Lower lobe of right lung (tissue), 2 donors: ENCODE measurements at regions not wholly inside any gene's neighbourhood (a gene's known extent, or its start where the extent isn't known, plus 50 kb on each side); places are given as distances from the start of the nearest gene placed in this dataset.

Experiments used
- ATAC-seq, 2 donors: fragments of 200-7000 bp; cut with Tn5 transposase; one replicate each; pipeline ENCODE4 v1.9.1; 2020 to 2022; ENCODE audit warnings: mild to moderate bottlenecking in 2 of 2, moderate library complexity in 2 of 2
- DNase-seq: peaks from one replicate; pipeline ENCODE4 v3.0.0-alpha.2; 2020
- H3K27ac ChIP-seq: fragments of 200-600 bp; one replicate; pipeline ENCODE4 v1.8.0; 2022
- H3K27me3 ChIP-seq: fragments of 200-600 bp; one replicate; pipeline ENCODE4 v1.8.0; 2022; ENCODE audit warnings: low read depth
- H3K36me3 ChIP-seq: fragments of 200-600 bp; one replicate; pipeline ENCODE4 v1.8.0; 2022; ENCODE audit warnings: mild to moderate bottlenecking
- H3K4me1 ChIP-seq: fragments of 200-600 bp; one replicate; pipeline ENCODE4 v1.8.0; 2022
- H3K4me3 ChIP-seq: fragments of 200-600 bp; one replicate; pipeline ENCODE4 v1.8.0; 2022; ENCODE audit warnings: mild to moderate bottlenecking
- H3K9me3 ChIP-seq: fragments of 200-600 bp; one replicate; pipeline ENCODE4 v1.8.0; 2022
- CTCF ChIP-seq: fragments of 200-600 bp; IDR thresholded peaks from one replicate; pipeline ENCODE4 v1.8.0; 2022; ENCODE audit warnings: antibody characterized with exemption, mild to moderate bottlenecking
- intact Hi-C: fragments of 100-400 bp; cut with DNase I; formaldehyde crosslinking; loops from one replicate; pipeline ENCODE4 v1.11.0; 2022
- donor health status: DM: no; HTN: yes; CAD: no; lungs with severe emphysema.

- DNase-seq (no peak), ATAC-seq (no peak)
- Histone ChIP-seq H3K36me3 (no peaks in the 10 kb centered on the region), H3K4me3 (no peak overlapping the region), H3K27ac (no peak overlapping the region), H3K4me1 (no peaks in the 10 kb centered on the region), H3K9me3 (no peaks in the 10 kb centered on the region), H3K27me3 (no peaks in the 10 kb centered on the region)
- intact Hi-C loops, result no loop called here
- TF ChIP-seq CTCF, result no peak
Measured at GRCh38 chr1:73105755-73106154, 823.4 kb upstream of the NEGR1 start.

GRCh38 chr1:73104749-73105148, 822.4 kb upstream of the NEGR1 start:
- Histone ChIP-seq H3K4me3 (no peak overlapping the region), H3K36me3 (no peaks in the 10 kb centered on the region), H3K4me1 (no peaks in the 10 kb centered on the region), H3K9me3 (no peaks in the 10 kb centered on the region), H3K27ac (no peak overlapping the region), H3K27me3 (no peaks in the 10 kb centered on the region)
- no peak for DNase-seq
- no peak for ATAC-seq
- intact Hi-C loops, result no loop called here
- no peak for TF ChIP-seq CTCF

- intact Hi-C loops, result no loop called here
- TF ChIP-seq CTCF, result no peak
- Histone ChIP-seq H3K27me3 (no peaks in the 10 kb centered on the region), H3K36me3 (no peaks in the 10 kb centered on the region), H3K9me3 (no peaks in the 10 kb centered on the region), H3K4me1 (no peaks in the 10 kb centered on the region), H3K4me3 (no peak overlapping the region), H3K27ac (no peak overlapping the region)
- DNase-seq (no peak), ATAC-seq (no peak)
Measured at GRCh38 chr1:73100216-73100615, 817.9 kb upstream of the NEGR1 start.

- Histone ChIP-seq H3K4me1 (no peaks in the 10 kb centered on the region), H3K9me3 (no peaks in the 10 kb centered on the region), H3K36me3 (no peaks in the 10 kb centered on the region), H3K27ac (no peak overlapping the region), H3K4me3 (no peak overlapping the region), H3K27me3 (no peaks in the 10 kb centered on the region)
- intact Hi-C loops, result no loop called here
- DNase-seq (no peak), ATAC-seq (no peak)
- no peak for TF ChIP-seq CTCF
Measured at GRCh38 chr1:73097917-73098316, 815.6 kb upstream of the NEGR1 start.

GRCh38 chr1:73096841-73097240, 814.5 kb upstream of the NEGR1 start:
- Histone ChIP-seq H3K36me3 (no peaks in the 10 kb centered on the region), H3K4me1 (no peaks in the 10 kb centered on the region), H3K4me3 (no peak overlapping the region), H3K27ac (no peak overlapping the region), H3K27me3 (no peaks in the 10 kb centered on the region), H3K9me3 (no peaks in the 10 kb centered on the region)
- ATAC-seq, result no peak
- intact Hi-C loops, result no loop called here
- no peak for DNase-seq
- no peak for TF ChIP-seq CTCF

GRCh38 chr1:73092383-73092782, 810.0 kb upstream of the NEGR1 start:
- Histone ChIP-seq H3K27ac (no peak overlapping the region), H3K36me3 (no peaks in the 10 kb centered on the region), H3K27me3 (no peaks in the 10 kb centered on the region), H3K4me1 (no peaks in the 10 kb centered on the region), H3K4me3 (no peak overlapping the region), H3K9me3 (peaks cover 7% of the 10 kb centered on the region)
- no peak for DNase-seq
- no peak for ATAC-seq
- intact Hi-C loops, result no loop called here
- no peak for TF ChIP-seq CTCF
